BJ (cell line): ENCODE measurements at regions not wholly inside any gene's neighbourhood (a gene's known extent, or its start where the extent isn't known, plus 50 kb on each side); places are given as distances from the start of the nearest gene placed in this dataset.

Experiments
- CTCF ChIA-PET: fragments of 350-600 bp; formaldehyde crosslinking; extraction: SDS; loops from one replicate; lab custom pipeline; 2021; ENCODE audit warnings: antibody characterized with exemption, inconsistent platforms; lab: Yijun Ruan, JAX
- POLR2A ChIA-PET: fragments of 300-600 bp; sonication (Branson Sonifier 250); formaldehyde crosslinking; extraction: SDS; loops from one replicate; lab custom pipeline; 2021; ENCODE audit warnings: antibody characterized with exemption; lab: Charles Lee
- DNase-seq: peaks from one replicate; pipeline ENCODE4 v3.0.0-alpha.2; 2011; ENCODE audit warnings: low read depth
- H3K27me3 ChIP-seq: 2 replicates; pipeline ENCODE4 v1.6.0; 2011; ENCODE audit warnings: low read length; ENCODE audit not compliant: control insufficient read depth, insufficient read depth
- H3K36me3 ChIP-seq: 2 replicates; pipeline ENCODE4 v1.5.1; 2011; ENCODE audit warnings: low read length; ENCODE audit not compliant: control insufficient read depth, insufficient read depth
- H3K4me3 ChIP-seq: 2 replicates; pipeline ENCODE4 v1.5.1; 2011; ENCODE audit warnings: low read depth, mild to moderate bottlenecking, control low read depth, low read length
- CTCF ChIP-seq: IDR thresholded peaks from 2 replicates; pipeline ENCODE4 v1.5.1; 2011; ENCODE audit warnings: low read depth, mild to moderate bottlenecking, control low read depth, inconsistent platforms, low read length, moderate library complexity; ENCODE audit not compliant: insufficient read depth

- Histone ChIP-seq H3K4me3 (no peak overlapping the region), H3K36me3 (no peaks in the 10 kb centered on the region), H3K27me3 (no peaks in the 10 kb centered on the region)
- no peak for DNase-seq
- no peak for TF ChIP-seq CTCF
- ChIA-PET CTCF (no interaction called here), POLR2A (no interaction called here)
These were observed 261.5 kb downstream of the GPATCH2 start for GRCh38 chr1:217369271-217369981.

- Histone ChIP-seq H3K27me3 (no peaks in the 10 kb centered on the region), H3K4me3 (no peak overlapping the region), H3K36me3 (no peaks in the 10 kb centered on the region)
- POLR2A ChIA-PET: no interaction called here
- no peak for TF ChIP-seq CTCF
- CTCF ChIA-PET: interaction anchor here (0.7 kb wide), 1 partner anchor 41 kb away, joined by 3 read pairs; no protein-coding TSS in a partner anchor
- DNase-seq: no peak
These were observed 266.7 kb downstream of the GPATCH2 start for GRCh38 chr1:217364220-217364619.

- no peak for TF ChIP-seq CTCF
- Histone ChIP-seq H3K27me3 (no peaks in the 10 kb centered on the region), H3K4me3 (no peak overlapping the region), H3K36me3 (no peaks in the 10 kb centered on the region)
- no peak for DNase-seq
- ChIA-PET POLR2A (no interaction called here), CTCF (no interaction called here)
These were observed 267.6 kb downstream of the GPATCH2 start for GRCh38 chr1:217363319-217363718.

GRCh38 chr1:217360510-217360909 is 270.4 kb downstream of the GPATCH2 start:
- Histone ChIP-seq H3K27me3 (no peaks in the 10 kb centered on the region), H3K4me3 (no peak overlapping the region), H3K36me3 (no peaks in the 10 kb centered on the region)
- ChIA-PET CTCF (no interaction called here), POLR2A (no interaction called here)
- TF ChIP-seq CTCF: no peak
- no peak for DNase-seq

GRCh38 chr1:217354895-217355294 is 276.0 kb downstream of the GPATCH2 start:
- H3K4me3 ChIP-seq: no peak overlapping the region
- no peaks in the 10 kb centered on the region for H3K27me3 ChIP-seq
- CTCF ChIA-PET: interaction anchor here (0.9 kb wide), 1 partner anchor 155 kb away, joined by 3 read pairs; no protein-coding TSS in a partner anchor
- no peaks in the 10 kb centered on the region for H3K36me3 ChIP-seq
- POLR2A ChIA-PET: no interaction called here
- TF ChIP-seq CTCF: no peak
- DNase-seq: no peak
